Left ventricle myocardium superior (tissue), 1 donor: ENCODE measurements at regions not wholly inside any gene's neighbourhood (a gene's known extent, or its start where the extent isn't known, plus 50 kb on each side); places are given as distances from the start of the nearest gene placed in this dataset.
A peak's percentile ranks its signal among the peaks of the same experiment; 100 is the strongest.
"Not testable (repeated sequence)": the region's sequence is repeated elsewhere in the genome, so short reads cannot be mapped to it uniquely, and the experiment has no call there.

ENCODE experiments used
- ATAC-seq: fragments of 200-7000 bp; cut with Tn5 transposase; one replicate; pipeline ENCODE4 v1.9.1; 2020; ENCODE audit warnings: mild to moderate bottlenecking, moderate library complexity
- DNase-seq: peaks from one replicate; pipeline ENCODE4 v3.0.0-alpha.2; 2020
- intact Hi-C: fragments of 100-400 bp; cut with micrococcal nuclease; formaldehyde crosslinking; loops from one replicate; pipeline ENCODE4 v1.11.0; 2022
- donor health status: DM: no; HTN: yes; CAD: no; lungs with severe emphysema.

DNA sequence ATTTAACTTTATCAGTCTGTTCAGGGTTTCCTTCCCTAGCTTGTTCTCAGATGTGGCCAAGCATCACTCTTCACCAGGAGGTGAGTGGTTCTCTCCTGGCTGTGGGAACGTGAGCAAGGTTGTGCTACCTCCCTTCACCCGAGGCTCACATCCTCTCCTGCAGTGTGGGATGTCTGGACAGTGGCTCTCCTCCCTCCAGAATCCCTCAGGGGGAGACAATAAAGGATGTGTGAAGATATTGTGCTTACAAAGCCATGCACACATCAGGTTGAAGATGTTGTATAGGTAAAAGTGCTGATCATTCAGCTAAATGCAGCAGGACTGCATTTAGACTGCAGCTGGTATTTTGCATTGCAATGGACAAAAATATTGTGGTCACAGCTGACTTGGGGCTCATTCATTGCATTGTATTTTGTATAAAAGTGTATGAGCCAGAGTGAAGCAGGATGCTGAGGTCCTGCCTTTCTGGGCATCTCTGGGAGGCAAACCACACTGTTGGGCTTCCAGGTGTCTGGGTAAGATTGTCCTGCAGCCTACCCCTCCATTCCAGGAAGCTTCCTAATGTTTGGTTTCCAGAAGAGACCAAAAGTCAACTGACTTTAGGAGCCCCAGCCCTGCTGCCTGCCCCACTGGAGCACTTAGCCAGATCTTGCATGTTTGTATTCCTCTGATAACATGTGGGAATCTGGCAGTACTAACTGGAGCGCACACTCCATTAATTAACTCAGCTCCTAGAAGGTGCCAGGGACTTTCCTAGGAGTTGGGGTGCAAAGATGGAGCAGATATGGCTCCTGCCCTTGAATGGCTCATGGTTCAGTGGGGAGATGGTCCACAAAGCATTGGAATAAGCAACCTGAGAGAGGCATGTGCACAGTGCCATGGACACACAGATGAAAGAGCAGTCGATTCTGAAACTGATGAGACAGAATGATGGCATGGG, 292.5 kb upstream of the ZNF32 start:
- intact Hi-C loops: no loop called here
- DNase-seq (no peak), ATAC-seq (peak; percentile 19)

DNA sequence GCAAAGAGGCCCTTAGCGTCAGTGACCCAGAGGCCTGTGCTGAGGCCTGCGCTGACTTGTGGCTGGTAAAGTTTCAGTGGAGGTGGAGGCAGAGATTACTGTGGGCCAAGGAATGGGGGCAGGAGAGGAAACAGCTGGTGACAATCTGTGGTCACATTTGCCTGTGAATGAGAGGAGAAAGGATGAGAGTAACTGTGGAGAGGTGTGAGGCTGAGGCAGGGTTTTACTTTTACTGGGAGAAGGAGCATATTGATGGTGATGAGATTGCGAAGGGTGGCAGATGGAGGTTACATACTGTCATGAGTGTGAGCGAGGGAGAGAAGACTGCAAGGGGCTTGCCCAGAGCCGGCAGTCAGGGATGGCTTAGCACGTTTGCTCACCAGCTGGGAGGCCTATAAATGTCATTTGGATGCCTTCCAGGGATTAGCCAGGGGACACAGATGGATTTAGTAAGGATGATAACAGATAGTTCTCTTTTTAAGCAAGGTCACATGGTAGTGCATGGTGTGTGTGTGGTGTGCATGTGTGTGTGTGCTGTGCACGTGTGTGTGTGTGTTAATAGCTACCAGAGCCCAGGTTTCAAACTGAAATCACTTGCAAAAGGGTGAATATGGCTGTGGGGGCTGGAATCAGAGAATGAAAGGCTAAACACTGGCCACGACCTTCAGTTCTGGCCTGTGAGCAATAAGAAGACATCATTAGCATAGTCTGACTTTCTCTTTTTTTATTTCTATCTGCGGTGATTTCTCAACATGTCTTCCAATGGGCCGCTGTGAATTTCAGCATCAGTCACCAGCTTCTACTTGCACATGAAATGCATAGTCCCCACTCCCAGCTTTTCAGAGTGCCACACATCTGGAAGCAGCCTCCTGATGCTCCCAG, 291.5 kb upstream of the ZNF32 start:
- DNase-seq (peak; percentile 35), ATAC-seq (peak; percentile 86)
- intact Hi-C loops: no loop called here

DNA sequence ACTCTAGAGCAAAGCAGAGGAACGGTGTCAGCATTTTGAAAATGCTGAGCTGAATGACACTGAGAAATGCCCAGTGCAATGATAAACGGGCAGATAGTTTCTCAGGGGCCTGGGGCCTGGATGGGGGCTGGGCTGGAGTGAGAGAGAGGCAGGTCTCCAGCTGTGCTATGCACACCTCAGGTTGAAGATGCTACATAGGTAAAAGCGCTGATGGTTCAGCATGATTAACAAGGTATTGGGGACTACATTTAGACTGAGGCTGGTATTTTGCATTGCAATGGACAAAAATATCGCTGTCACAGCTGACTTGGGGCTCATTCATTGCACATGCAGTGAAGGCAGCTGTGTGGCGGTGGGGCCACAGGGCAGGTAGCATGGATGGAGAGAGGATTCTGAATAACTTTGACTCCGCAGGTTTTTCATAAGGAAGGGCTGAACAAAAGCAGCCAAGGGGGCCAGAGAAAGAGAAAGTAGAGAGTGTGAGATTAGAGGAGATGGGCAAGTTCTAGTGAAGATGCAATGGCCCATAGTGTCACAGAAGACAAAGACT, 290.8 kb upstream of the ZNF32 start:
- no peak for DNase-seq

DNA sequence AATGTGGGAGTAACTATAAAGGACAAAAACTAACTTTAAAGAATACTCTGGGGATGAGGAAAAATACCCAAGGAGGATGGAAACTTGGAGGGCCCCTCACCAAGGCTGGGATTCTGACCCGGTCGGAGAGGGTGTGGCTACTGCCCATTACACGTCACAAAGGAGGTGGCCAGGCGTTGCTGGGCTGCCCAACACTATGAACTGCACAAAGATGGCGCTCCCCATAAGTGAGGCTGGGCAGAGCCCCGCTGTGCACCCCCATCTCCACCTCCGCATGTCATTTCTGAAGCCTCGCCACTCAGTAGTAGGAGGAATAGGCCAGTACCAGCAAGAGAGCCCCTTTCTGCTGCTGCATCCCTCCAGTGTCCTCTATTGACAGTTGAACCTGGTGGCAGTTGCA, 290.1 kb upstream of the ZNF32 start:
- DNase-seq (no peak), ATAC-seq (no peak)
- intact Hi-C loops: no loop called here

More for the DNA sequence above, 290.8 kb upstream of the ZNF32 start:
- intact Hi-C loops: no loop called here
- ATAC-seq: no peak

DNA sequence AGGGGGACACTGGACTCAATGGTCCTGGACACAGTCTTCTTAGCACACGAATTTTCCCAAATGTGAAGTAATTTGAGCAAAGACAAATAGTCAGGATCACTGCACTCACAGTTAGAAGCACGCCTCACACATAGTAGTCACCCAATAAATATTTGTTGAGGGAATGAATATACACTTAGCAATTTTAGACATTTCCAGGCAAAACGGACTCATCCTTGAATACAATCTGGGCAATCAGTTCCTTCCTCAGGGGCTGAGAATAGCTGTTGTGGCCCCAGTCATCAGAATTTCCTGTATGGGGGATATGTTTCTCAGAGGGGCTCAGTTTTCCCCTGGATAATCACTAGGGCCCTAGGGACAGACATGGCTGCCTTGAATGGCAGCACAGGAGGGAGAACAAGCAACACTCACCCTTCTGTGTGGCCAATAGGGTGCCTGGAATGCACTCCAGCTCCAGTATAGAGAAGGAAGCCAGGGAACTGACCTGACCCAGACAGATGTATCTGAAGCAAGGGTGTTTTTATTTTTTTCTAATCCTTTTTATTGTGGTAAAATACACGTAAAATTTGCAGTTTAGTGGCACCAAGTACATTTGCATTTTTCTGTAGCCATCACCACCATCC, 282.7 kb upstream of the ZNF32 start:
- intact Hi-C loops: no loop called here
- ATAC-seq: no peak

DNA sequence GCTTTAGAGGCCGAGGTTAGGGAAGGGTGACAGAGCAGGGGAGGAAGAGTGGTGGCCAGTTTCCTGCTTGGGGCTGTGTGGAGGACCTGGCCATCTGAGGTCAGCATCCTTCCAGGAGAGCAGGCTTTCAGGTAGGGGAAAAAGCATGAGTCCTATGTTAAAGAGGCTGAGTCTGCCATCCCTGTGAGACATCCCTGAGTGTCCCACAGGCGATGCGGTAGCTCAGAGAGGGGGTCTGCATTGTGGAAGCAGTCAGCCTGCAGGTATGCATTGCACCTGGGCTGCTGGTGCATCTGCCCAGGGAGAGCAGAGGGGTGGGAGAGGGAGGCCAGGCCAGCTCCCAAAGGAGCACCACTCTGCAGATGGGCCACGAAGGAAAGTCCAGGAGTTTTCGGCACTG, 282.1 kb upstream of the ZNF32 start:
- ATAC-seq (no peak), DNase-seq (no peak)
- intact Hi-C loops: no loop called here

More for the DNA sequence above, 282.7 kb upstream of the ZNF32 start:
- DNase-seq: no peak

DNA sequence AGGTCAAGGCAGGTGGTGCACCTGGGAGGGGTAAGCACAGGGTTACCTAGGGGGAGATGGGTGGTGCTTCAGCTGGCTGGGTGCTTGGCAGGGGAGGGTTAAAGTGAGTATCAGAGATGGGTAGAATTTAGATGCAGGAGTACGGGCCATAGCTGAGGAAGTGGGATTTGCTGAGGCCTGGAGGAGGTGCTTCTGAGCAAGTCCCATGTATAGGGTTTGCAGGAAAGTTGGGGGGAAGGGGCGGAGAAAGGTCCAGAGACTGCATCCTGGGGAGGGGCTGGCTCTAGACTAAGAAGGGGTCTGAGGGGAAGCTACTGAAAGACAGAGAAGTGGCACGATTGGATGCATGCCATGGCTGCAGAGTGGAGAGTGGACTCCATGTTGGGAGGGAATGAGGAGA, 281.6 kb upstream of the ZNF32 start:
- no peak for DNase-seq
- intact Hi-C loops: no loop called here
- no peak for ATAC-seq

DNA sequence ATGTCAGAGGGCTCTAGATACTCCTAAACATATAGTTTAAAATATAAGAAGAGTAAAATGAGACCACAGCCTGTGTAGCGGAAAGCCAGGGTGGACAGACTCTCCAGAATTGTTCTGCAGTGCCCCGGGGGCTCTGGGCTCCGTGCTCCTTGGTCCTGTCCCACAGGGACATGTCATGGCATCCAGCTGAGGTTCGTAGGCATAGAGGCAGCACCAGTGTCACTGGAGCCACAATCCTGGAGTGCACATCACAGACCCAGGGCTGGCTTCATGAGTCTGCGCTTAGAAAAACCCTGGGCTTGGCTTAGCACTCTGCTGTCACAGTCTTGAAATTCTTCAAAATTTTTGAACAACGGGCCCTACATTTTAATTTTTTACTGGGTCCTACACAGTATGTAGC, 280.4 kb upstream of the ZNF32 start:
- DNase-seq (no peak), ATAC-seq (no peak)
- intact Hi-C loops: no loop called here

DNA sequence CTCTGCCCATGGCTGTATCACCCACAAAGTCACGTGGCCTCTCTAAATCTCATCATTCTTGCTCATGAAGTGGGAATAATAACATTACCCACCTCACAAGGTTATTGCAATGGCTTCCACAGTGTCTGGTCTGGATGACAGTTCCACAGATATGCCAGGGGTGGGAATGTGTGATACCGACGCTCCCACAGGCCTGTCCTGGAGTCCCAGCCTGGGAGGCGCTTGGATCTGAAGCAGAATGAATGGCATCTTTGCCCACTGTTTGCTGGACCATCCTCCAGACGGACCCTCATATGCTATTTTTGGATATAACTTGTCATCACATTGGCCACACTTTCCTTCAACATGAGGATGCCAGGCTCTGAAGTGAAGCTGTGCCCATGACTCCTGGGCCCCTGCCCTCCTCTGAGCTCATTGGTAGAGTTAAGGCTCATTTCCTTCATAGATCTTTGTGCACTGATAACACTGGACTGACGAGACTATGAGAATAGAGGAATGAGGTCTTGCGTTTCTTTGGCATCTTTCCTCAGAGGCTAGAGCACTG, 279.8 kb upstream of the ZNF32 start:
- DNase-seq (no peak), ATAC-seq (peak; percentile 64)
- intact Hi-C loops: no loop called here

DNA sequence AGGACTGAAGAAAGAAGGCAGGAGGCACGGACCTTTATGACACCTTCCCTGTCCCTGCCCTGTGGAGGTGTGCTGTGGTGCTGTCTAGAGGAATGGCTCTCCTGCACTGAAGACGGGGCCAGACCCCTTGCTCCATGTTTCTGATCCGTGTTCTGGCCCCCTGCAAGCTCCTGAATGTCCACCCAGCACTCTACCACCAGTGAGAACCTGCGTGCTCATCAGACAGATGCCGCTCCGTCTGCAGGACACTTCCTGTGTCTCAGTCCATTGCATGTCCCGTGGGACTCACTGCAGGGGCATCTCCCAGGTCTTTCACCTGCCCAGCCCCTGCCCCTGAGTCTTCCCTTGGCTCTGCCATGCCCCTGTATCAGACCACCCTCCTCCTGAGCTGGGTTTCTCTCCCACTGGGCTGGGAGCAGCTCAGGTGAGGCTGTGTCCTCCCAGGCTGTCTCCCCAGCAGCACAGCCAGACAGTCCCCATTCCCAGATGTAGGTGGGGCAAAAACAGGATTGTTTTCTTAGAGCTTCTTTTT, 278.3 kb upstream of the ZNF32 start:
- no peak for ATAC-seq
- no peak for DNase-seq
- intact Hi-C loops: no loop called here

DNA sequence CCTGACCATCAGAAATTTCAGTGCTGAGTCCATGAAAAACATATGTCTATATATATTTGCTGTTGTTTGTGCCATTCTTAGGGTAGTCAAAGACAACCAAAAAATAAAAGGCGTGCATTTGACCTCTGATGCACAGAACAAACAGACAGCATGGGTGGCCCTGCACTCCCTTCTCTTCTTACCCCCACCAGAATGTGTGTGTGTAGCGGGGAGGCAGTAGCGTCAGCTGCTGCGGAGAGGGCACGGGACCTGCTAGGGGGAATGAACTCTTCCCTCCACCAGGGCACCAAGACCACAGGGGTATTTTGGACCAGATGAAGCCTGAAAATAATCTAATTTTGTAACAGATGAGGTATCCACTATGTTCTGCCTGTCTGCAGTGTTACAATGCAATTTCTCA, 277.7 kb upstream of the ZNF32 start:
- intact Hi-C loops: no loop called here
- ATAC-seq (no peak), DNase-seq (no peak)

DNA sequence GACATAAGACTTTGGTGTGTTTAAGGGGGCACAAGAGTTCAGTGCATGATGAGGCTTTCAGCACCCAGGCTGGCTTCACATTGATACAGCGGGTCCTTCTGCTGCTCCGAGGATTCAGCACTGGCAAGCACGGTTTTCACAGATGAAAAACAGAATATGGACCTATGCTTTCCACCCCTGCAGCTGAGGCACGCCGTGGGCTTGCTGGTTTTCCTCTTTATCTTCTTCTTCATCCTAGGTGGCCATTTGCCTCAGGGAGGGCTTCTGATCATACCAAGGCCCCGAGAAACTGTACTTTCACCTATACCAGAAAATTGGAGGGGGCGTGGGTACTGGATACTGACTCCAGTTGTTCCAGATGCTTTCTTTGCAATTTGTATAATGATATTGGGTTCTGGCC, 277.1 kb upstream of the ZNF32 start:
- ATAC-seq (no peak), DNase-seq (no peak)
- intact Hi-C loops: no loop called here

DNA sequence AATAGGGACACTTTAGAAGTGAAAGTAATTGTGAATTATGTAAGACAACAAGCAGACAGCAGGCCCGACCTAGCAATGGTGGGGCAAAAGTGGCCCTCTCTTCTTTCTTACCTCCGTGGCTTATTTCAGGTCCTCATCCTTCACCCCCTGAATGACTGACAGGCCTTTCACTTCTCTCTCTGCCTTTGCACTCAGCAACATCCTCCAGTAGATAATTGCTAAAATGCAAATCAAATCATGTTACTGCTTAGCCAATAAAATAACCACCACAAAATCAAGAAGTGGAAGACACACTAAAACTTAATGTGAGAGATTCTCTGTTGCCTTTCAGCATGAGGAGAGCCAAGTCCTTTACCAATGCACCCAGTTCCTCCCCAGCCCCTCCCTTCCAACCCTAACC, 274.6 kb upstream of the ZNF32 start:
- no peak for DNase-seq
- no peak for ATAC-seq
- intact Hi-C loops: no loop called here

DNA sequence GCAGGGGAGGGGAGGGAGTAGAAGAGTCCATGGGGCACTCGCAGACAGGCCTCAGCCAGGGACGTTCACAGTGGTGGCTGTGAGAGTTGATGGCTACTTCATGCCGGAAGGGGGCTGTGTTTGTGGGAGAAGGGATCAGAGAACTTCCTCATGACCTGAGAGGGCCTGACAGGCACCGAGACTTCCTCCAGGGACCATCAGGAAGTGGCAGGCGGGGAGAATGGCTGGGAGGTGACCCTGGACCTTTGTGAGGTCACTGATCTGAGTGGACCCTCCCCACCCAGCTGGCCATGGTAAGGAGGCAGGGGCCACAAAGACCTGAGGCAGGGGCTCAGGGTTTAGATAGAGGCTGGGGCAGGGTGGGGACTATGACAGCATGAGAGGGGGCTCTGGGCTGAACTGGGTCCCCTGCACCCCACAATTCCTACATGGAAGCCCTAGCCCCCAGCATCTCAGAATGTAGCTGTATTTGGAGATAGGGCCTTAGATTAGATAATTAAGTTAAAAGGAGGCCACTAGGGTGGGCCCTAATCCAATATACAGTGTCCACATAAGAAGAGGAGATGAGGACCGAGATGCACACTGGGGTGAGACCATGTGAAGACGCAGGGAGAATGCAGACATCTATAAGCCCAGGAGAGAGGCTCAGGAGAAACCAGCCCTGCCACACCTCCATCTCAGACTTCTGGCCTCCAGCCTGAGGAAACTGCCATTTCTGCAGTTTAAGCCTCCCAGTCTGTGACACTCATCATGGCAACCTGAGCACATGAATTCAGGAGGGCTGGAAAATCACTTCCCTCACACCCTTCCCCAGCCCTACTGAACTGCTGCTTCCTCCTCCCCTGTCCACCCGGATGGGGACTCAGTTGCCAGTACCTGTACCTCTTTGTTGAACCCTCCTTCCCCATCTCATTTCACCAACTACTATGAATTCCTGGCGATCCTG, 273.9 kb upstream of the ZNF32 start:
- ATAC-seq: peak; percentile 23
- intact Hi-C loops: no loop called here
- DNase-seq: no peak

DNA sequence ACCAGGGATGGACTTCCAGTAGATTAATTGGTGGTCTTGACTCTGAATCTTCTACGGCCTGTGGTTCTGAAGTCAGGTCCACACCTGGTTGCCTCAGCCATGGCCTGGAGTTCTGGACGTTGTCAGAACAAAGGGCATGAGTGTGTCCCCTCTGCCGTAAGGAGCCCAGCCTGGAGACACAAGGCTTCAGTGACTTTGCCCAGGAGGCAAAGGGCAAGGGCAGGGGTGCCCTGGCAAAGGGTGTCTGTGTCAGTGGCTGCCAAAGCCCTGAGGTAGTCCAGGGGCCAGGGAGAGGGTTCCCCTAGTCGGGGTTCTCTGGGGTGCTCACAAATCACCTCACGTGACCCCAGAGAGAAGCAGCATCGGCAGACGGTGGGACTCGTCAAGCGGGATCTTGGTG, 273.2 kb upstream of the ZNF32 start:
- no peak for DNase-seq
- intact Hi-C loops: no loop called here
- no peak for ATAC-seq

DNA sequence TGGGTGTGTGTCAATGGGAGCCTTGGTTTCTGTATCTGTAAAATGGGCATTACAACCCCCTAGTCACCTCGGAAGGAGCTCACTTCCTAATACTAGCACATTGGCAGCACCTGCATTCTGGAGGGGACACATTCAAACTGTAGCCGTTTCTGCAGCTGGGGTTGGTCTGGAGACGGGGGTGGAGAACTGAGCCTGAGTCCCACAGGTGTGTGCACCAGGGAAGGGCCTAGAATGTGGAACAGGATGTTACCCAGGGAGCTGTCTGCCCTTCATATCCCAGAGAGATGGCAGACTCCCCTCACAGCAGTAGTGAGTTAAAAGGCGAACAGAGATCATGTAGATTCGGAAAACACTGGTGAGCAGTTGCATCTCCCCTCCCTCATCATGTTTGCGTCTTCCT, 272.8 kb upstream of the ZNF32 start:
- ATAC-seq (no peak), DNase-seq (no peak)
- intact Hi-C loops: no loop called here

DNA sequence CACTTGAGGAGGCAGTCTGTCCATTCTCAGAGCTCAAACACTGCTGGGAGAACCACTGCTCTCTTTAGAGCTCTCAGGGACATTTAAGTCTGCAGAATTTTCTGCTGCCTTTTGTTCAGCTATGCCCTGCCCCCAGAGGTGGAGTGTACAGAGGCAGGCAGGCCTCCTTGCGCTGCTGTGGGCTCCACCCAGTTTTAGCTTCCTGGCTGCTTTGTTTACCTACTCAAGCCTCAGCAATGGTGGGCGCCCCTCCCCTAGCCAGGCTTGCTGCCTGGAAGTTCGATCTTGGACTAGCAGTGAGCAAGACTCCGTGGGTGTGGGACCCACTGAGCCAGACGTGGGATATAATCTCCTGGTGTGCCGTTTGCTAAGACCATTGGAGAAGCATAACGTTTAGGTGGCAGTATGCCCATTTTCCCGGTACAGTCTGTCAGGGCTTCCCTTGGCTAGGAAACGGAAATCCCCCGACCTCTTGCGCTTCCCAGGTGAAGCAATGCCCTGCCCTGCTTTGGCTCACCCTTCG, 271.6 kb upstream of the ZNF32 start:
- not testable (repeated sequence) for ATAC-seq

More for the DNA sequence above, 271.6 kb upstream of the ZNF32 start:
- intact Hi-C loops, DNase-seq: not testable (repeated sequence)
